ENCODE measurements at regions not wholly inside any gene's neighbourhood (a gene's known extent, or its start where the extent isn't known, plus 50 kb on each side); places are given as distances from the start of the nearest gene placed in this dataset.
"Not testable (repeated sequence)": the region's sequence is repeated elsewhere in the genome, so short reads cannot be mapped to it uniquely, and the experiment has no call there.

DNA sequence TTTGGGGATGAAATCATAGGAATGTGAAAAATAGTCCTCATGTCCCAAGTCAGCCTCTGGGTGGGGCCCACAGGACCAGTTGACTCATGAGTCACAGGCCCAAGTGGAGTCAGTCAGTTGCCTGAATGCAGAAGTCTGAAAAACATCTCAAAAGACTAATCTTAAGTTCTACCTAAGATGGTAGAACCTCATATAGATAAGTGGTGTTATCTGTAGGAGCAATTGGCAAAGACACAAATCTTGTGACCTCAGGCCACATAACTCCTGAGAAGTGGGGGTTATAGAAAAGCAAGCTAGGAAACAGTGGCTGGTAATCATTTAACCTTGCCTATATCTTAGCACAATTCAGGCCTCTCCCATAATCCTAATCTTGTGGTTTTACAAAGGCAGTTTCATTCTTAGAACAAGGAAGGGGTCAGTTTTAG, 257.1 kb upstream of the SPOPL start:
- Histone ChIP-seq H3K4me1 (ENCODE audit: control insufficient read depth in 1 of 2, low read depth in 2 of 2) (peaks cover 23 to 49% of the 10 kb centered on the region in 2 donors), H3K9me3 (no peaks in the 10 kb centered on the region), H3K27ac (peak overlapping the region; percentile 42 to 55), H3K36me3 (no peaks in the 10 kb centered on the region), H3K27me3 (replicated peaks; ENCODE audit: insufficient read depth) (no peaks in the 10 kb centered on the region), H3K4me3 (no peak overlapping the region)
- DNase-seq (ENCODE audit: low spot score) = no peak
- TF ChIP-seq, protein P1, sequence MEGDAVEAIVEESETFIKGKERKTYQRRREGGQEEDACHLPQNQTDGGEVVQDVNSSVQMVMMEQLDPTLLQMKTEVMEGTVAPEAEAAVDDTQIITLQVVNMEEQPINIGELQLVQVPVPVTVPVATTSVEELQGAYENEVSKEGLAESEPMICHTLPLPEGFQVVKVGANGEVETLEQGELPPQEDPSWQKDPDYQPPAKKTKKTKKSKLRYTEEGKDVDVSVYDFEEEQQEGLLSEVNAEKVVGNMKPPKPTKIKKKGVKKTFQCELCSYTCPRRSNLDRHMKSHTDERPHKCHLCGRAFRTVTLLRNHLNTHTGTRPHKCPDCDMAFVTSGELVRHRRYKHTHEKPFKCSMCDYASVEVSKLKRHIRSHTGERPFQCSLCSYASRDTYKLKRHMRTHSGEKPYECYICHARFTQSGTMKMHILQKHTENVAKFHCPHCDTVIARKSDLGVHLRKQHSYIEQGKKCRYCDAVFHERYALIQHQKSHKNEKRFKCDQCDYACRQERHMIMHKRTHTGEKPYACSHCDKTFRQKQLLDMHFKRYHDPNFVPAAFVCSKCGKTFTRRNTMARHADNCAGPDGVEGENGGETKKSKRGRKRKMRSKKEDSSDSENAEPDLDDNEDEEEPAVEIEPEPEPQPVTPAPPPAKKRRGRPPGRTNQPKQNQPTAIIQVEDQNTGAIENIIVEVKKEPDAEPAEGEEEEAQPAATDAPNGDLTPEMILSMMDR (IDR thresholded peaks at IDR 0.05) = no peak
- ATAC-seq (ENCODE audit: insufficient number of reproducible peaks, low FRiP score, low read depth) = no peak

DNA sequence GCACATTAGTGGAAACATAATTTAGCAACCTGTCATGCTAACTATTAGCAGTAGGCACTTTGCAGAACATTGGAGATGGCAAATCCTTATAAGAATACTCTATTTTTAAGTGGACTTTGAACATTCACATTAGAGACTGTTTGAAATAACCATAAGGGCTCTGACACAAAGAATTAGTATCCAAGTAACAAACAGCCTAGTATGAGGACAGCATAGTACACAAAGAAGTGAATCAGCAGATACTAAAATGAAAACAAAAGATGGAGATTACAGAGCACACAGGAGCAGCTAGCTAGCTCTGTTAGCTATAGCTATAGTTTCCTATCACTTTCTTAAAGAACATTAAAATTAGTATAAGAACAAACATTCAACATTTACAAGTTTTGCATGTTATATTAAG, 256.3 kb upstream of the SPOPL start:
- TF ChIP-seq, protein P1 (IDR thresholded peaks at IDR 0.05) = no peak
- H3K27ac ChIP-seq = peak overlapping the region; percentile 42 to 55

DNA sequence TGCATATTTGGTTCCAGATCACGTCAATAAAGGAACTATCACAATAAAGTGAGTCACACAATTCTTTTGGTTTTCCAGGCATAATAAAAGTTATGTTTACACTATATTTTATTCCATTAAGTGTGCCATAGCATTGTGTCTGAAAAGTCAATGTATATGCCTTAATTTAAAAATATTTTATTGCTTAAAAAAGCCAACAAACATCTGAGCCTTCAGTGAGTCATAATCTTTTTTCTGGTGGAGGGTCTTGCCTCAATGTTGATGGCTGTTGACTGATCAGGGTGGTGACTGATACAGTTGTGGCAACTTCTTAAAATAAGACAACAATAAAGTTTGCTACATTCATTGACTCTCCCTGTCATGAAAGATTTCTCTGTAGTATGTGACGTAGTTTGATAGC, 254.3 kb upstream of the SPOPL start:
- Histone ChIP-seq H3K4me3 (no peak overlapping the region), H3K27ac (no peak overlapping the region), H3K27me3 (replicated peaks; ENCODE audit: insufficient read depth) (no peaks in the 10 kb centered on the region), H3K4me1 (ENCODE audit: control insufficient read depth in 1 of 2, low read depth in 2 of 2) (peaks cover 9 to 30% of the 10 kb centered on the region in 2 donors), H3K9me3 (no peaks in the 10 kb centered on the region), H3K36me3 (no peaks in the 10 kb centered on the region)
- ATAC-seq (ENCODE audit: insufficient number of reproducible peaks, low FRiP score, low read depth) (no peak), DNase-seq (ENCODE audit: low spot score) (no peak)
- TF ChIP-seq, protein P1 (IDR thresholded peaks at IDR 0.05) = no peak

More for the DNA sequence above, 256.3 kb upstream of the SPOPL start:
- Histone ChIP-seq H3K4me1 (ENCODE audit: control insufficient read depth in 1 of 2, low read depth in 2 of 2) (peaks cover 18 to 43% of the 10 kb centered on the region in 2 donors), H3K9me3 (no peaks in the 10 kb centered on the region), H3K27me3 (replicated peaks; ENCODE audit: insufficient read depth) (no peaks in the 10 kb centered on the region), H3K4me3 (no peak overlapping the region), H3K36me3 (no peaks in the 10 kb centered on the region)
- no peak for ATAC-seq (ENCODE audit: insufficient number of reproducible peaks, low FRiP score, low read depth)
- no peak for DNase-seq (ENCODE audit: low spot score)

DNA sequence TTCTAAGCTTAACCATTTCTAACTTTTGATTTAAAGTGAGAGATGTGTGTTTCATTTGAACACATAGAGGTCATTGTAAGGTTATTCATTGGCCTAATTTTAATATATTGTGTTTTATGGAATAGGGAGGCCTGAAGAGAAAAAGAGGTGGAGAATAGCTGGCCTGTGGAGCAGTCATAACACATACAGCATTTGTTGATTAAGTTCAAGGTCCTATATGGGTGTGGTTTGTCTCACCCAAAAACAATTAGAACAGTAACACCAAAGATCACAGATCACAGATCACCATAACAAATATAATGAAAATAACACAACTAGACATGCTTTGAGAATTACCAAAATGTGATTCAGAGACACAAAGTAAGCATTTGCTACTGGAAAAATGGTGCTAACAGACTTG, 252.4 kb upstream of the SPOPL start:
- ATAC-seq (ENCODE audit: insufficient number of reproducible peaks, low FRiP score, low read depth) (no peak), DNase-seq (ENCODE audit: low spot score) (no peak)
- Histone ChIP-seq H3K36me3 (no peaks in the 10 kb centered on the region), H3K9me3 (no peaks in the 10 kb centered on the region), H3K27me3 (replicated peaks; ENCODE audit: insufficient read depth) (no peaks in the 10 kb centered on the region), H3K27ac (no peak overlapping the region), H3K4me3 (no peak overlapping the region), H3K4me1 (ENCODE audit: control insufficient read depth in 1 of 2, low read depth in 2 of 2) (peaks cover 9 to 19% of the 10 kb centered on the region in 2 donors)
- TF ChIP-seq, protein P1 (IDR thresholded peaks at IDR 0.05) = no peak

DNA sequence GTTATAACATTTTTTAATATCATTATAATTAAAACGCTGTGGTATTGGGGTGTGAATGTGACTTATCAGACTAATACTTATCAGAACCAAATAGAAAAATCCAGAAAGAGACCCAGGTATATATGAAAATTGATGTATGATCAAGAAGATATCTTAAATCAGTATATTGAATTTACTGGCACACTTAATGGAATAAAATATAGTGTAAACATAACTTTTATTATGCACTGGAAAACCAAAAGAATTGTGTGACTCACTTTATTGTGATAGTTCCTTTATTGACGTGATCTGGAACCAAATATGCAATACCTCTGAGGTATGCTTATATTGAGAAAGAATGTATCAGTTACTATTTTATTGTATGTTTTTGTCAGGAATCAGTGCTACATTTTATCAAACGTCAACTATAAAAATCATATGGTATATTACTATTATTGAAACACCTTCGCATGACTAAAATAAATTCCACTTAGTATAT, 250.7 kb upstream of the SPOPL start:
- not testable (repeated sequence) for H3K27ac ChIP-seq; DNase-seq (ENCODE audit: low spot score); ATAC-seq (ENCODE audit: insufficient number of reproducible peaks, low FRiP score, low read depth); H3K36me3 ChIP-seq; H3K27me3 ChIP-seq (replicated peaks; ENCODE audit: insufficient read depth); H3K4me1 ChIP-seq (ENCODE audit: control insufficient read depth in 1 of 2, low read depth in 2 of 2); H3K9me3 ChIP-seq; H3K4me3 ChIP-seq

DNA sequence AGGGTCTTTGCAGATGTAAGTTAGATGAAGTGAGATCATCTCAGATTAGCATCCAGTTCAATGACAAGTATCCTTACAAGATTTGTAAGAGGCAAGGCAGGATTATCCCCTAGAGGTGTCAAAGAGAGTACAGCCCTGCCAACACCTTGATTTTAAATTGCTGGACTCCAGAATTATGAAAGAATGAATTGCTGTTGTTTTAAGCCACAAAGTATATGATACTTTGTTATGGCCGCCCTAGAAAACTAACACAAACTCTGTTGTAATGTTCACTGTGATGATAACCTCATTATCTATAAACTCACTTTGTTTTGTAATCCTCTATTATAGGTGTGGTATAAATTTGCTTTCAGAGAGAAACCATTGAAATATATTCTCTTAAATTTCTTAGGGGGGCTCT, 249.0 kb upstream of the SPOPL start:
- no peaks in the 10 kb centered on the region for H3K4me1 ChIP-seq (ENCODE audit: control insufficient read depth in 1 of 2, low read depth in 2 of 2)
- no peak overlapping the region for H3K27ac ChIP-seq
- no peak overlapping the region for H3K4me3 ChIP-seq
- TF ChIP-seq, protein P1 (IDR thresholded peaks at IDR 0.05) = no peak
- DNase-seq (ENCODE audit: low spot score) (no peak), ATAC-seq (ENCODE audit: insufficient number of reproducible peaks, low FRiP score, low read depth) (no peak)
- H3K9me3 ChIP-seq = no peaks in the 10 kb centered on the region
- no peaks in the 10 kb centered on the region for H3K36me3 ChIP-seq
- no peaks in the 10 kb centered on the region for H3K27me3 ChIP-seq (replicated peaks; ENCODE audit: insufficient read depth)
